Activated CD8-positive, alpha-beta memory T cell treated with anti-CD3 and anti-CD28 coated beads, Interleukin-2, amount 10 ng/mL, durations not matched to agents 7 days and 5 days (primary cell): ENCODE measurements at regions not wholly inside any gene's neighbourhood (a gene's known extent, or its start where the extent isn't known, plus 50 kb on each side); places are given as distances from the start of the nearest gene placed in this dataset.
"Not testable (repeated sequence)": the region's sequence is repeated elsewhere in the genome, so short reads cannot be mapped to it uniquely, and the experiment has no call there.

Experiments
- ATAC-seq: fragments of 150-1000 bp; cut with Tn5 transposase; one replicate; pipeline ENCODE4 v1.10.0; 2021; ENCODE audit warnings: moderate library complexity
- CTCF ChIA-PET: fragments of 350-600 bp; sonication (Branson Sonifier 250); formaldehyde crosslinking; loops from one replicate; lab custom pipeline; 2021; ENCODE audit warnings: antibody characterized with exemption; lab: Charles Lee
- DNase-seq: peaks from one replicate; pipeline ENCODE4 v3.0.0-alpha.2; 2020
- H3K27ac Mint-ChIP-seq: one replicate; pipeline ENCODE4 v1.8.0; 2021; ENCODE audit warnings: mild to moderate bottlenecking, mixed read lengths
- H3K27me3 Mint-ChIP-seq: one replicate; pipeline ENCODE4 v1.8.0; 2021; ENCODE audit warnings: mixed read lengths
- H3K36me3 Mint-ChIP-seq: one replicate; pipeline ENCODE4 v1.8.0; 2021; ENCODE audit warnings: mild to moderate bottlenecking, mixed read lengths
- H3K4me1 Mint-ChIP-seq: one replicate; pipeline ENCODE4 v1.8.0; 2021; ENCODE audit warnings: mixed read lengths
- H3K4me3 Mint-ChIP-seq: one replicate; pipeline ENCODE4 v1.8.0; 2021; ENCODE audit warnings: mild to moderate bottlenecking, moderate library complexity, mixed read lengths
- H3K9me3 Mint-ChIP-seq: one replicate; pipeline ENCODE4 v1.8.0; 2022; ENCODE audit warnings: low read depth, mixed read lengths

DNA sequence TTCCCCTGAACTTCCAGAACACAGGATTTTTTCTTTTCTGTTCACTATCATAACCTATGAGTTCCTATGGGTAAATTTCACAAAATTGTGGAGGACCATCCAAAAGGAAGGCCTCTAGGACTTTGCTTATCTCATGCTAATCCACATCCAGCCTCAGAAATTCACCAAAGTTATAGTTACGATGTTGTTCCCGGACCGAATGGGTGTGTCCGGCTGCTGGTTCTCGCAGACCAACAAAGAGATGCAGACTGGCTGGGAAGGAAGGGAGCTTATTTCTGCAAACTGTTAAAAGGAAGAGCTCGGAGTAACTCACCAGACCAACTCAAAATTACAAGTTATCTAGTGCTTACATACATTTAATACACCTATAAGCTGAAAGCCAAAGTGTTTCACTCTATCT, 882.9 kb upstream of the SPRY2 start:
- Mint-ChIP-seq H3K27ac (no peak overlapping the region), H3K27me3 (no peaks in the 10 kb centered on the region), H3K4me1 (no peaks in the 10 kb centered on the region), H3K4me3 (no peak overlapping the region), H3K36me3 (no peaks in the 10 kb centered on the region), H3K9me3 (peaks cover 3% of the 10 kb centered on the region)
- ATAC-seq (no peak), DNase-seq (no peak)
- CTCF ChIA-PET: no interaction called here

DNA sequence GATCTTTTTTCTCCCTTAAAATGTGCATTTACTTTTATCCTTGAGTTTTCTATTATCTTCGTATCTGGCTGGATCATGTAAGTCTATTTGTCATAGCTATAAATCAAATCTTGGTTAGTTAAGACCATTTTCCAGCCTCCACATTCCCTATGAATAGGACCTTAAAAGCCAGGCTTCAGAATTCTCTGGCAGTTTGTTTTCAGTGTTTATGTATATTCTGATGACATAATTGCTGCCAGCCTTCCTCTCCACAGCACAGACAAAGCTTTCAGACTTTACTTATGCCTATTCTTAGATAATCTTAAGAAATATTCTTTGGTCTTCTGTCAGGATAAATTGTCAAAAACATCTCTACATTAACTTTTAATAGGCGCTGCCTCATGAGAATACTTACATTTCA, 870.8 kb upstream of the SPRY2 start:
- ATAC-seq: no peak
- CTCF ChIA-PET: no interaction called here
- no peak for DNase-seq
- Mint-ChIP-seq H3K4me3 (no peak overlapping the region), H3K9me3 (peaks cover 2% of the 10 kb centered on the region), H3K27ac (no peak overlapping the region), H3K36me3 (no peaks in the 10 kb centered on the region), H3K4me1 (no peaks in the 10 kb centered on the region), H3K27me3 (no peaks in the 10 kb centered on the region)

DNA sequence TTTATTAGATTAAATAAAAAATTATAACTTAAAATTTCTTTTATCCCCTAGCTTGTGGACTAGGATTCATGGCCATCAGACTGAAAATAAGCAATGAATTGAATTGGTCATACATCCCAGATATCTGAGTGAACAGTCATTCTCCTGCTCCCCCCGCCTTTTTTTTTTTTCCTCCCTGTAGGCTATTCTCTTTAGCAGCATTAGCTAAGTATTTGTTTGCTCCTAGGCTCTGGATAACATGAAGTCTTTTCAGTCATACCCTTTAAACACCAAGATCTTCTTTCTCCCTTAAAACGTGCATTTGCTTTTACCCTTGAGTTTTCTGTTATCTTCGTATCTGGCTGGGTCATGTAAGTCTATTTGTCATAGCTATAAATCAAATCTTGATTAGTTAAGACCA, 866.7 kb upstream of the SPRY2 start:
- CTCF ChIA-PET: no interaction called here
- no peak overlapping the region for H3K27ac Mint-ChIP-seq
- ATAC-seq: no peak
- H3K36me3 Mint-ChIP-seq: no peaks in the 10 kb centered on the region
- no peaks in the 10 kb centered on the region for H3K27me3 Mint-ChIP-seq
- H3K4me1 Mint-ChIP-seq: no peaks in the 10 kb centered on the region
- no peak for DNase-seq
- no peak overlapping the region for H3K4me3 Mint-ChIP-seq
- peaks cover 2% of the 10 kb centered on the region for H3K9me3 Mint-ChIP-seq

- Mint-ChIP-seq H3K4me1 (no peaks in the 10 kb centered on the region), H3K27ac (no peak overlapping the region), H3K9me3 (peaks cover 2% of the 10 kb centered on the region), H3K4me3 (no peak overlapping the region), H3K27me3 (no peaks in the 10 kb centered on the region), H3K36me3 (no peaks in the 10 kb centered on the region)
- no peak for ATAC-seq
- DNase-seq: no peak
- CTCF ChIA-PET: no interaction called here
Observed at GRCh38 chr13:81207231-81207630, 866.3 kb upstream of the SPRY2 start.

GRCh38 chr13:81203783-81204182, 862.9 kb upstream of the SPRY2 start:
- Mint-ChIP-seq H3K4me1 (no peaks in the 10 kb centered on the region), H3K9me3 (no peaks in the 10 kb centered on the region), H3K4me3 (no peak overlapping the region), H3K27me3 (no peaks in the 10 kb centered on the region), H3K36me3 (no peaks in the 10 kb centered on the region), H3K27ac (no peak overlapping the region)
- ATAC-seq (no peak), DNase-seq (no peak)
- CTCF ChIA-PET: no interaction called here

GRCh38 chr13:81199956-81200355, 859.0 kb upstream of the SPRY2 start:
- no peak overlapping the region for H3K4me3 Mint-ChIP-seq
- H3K4me1 Mint-ChIP-seq: no peaks in the 10 kb centered on the region
- CTCF ChIA-PET: no interaction called here
- H3K27me3 Mint-ChIP-seq: no peaks in the 10 kb centered on the region
- H3K36me3 Mint-ChIP-seq: no peaks in the 10 kb centered on the region
- no peaks in the 10 kb centered on the region for H3K9me3 Mint-ChIP-seq
- no peak for ATAC-seq
- no peak for DNase-seq
- no peak overlapping the region for H3K27ac Mint-ChIP-seq

- no peaks in the 10 kb centered on the region for H3K36me3 Mint-ChIP-seq
- ATAC-seq: no peak
- CTCF ChIA-PET: no interaction called here
- no peaks in the 10 kb centered on the region for H3K4me1 Mint-ChIP-seq
- no peak overlapping the region for H3K27ac Mint-ChIP-seq
- no peaks in the 10 kb centered on the region for H3K27me3 Mint-ChIP-seq
- DNase-seq: no peak
- no peak overlapping the region for H3K4me3 Mint-ChIP-seq
- H3K9me3 Mint-ChIP-seq: peaks cover 2% of the 10 kb centered on the region
Observed at GRCh38 chr13:81197966-81198365, 857.0 kb upstream of the SPRY2 start.

DNA sequence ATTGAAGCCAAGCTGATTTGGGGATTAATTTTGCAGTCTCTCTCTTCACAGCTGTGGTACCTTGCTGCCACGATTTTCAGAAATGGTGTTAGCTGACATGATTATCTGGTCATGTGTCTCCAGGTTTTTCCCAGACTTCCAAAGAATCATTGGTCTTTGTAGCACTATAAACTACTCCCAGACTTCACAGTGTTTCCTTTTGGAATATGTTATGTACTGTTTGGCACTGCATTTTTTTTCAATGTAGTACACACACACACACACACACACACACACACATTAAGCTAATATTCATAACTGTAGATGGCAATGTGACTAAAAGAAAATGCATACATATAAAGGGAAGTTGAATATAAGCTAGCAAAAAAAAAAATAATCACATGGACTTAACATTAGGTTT, 856.6 kb upstream of the SPRY2 start:
- no peak overlapping the region for H3K4me3 Mint-ChIP-seq
- no peaks in the 10 kb centered on the region for H3K27me3 Mint-ChIP-seq
- H3K4me1 Mint-ChIP-seq: no peaks in the 10 kb centered on the region
- no peaks in the 10 kb centered on the region for H3K36me3 Mint-ChIP-seq
- DNase-seq (no peak), ATAC-seq (no peak)
- H3K9me3 Mint-ChIP-seq: peaks cover 2% of the 10 kb centered on the region
- CTCF ChIA-PET: no interaction called here
- no peak overlapping the region for H3K27ac Mint-ChIP-seq

GRCh38 chr13:81194362-81194761, 853.4 kb upstream of the SPRY2 start:
- H3K27ac Mint-ChIP-seq: no peak overlapping the region

GRCh38 chr13:81184556-81185265, 843.8 kb upstream of the SPRY2 start:
- no peak for ATAC-seq
- Mint-ChIP-seq H3K9me3 (peaks cover 7% of the 10 kb centered on the region), H3K27me3 (no peaks in the 10 kb centered on the region), H3K27ac (no peak overlapping the region), H3K4me1 (no peaks in the 10 kb centered on the region), H3K4me3 (no peak overlapping the region), H3K36me3 (no peaks in the 10 kb centered on the region)
- no peak for DNase-seq
- CTCF ChIA-PET: interaction anchor here (0.8 kb wide), 1 partner anchor 14 kb away, joined by 3 read pairs; no protein-coding TSS in a partner anchor

More at GRCh38 chr13:81194362-81194761, 853.4 kb upstream of the SPRY2 start:
- H3K27me3 Mint-ChIP-seq: no peaks in the 10 kb centered on the region
- no peak overlapping the region for H3K4me3 Mint-ChIP-seq
- H3K9me3 Mint-ChIP-seq: peaks cover 2% of the 10 kb centered on the region
- ATAC-seq (no peak), DNase-seq (no peak)
- no peaks in the 10 kb centered on the region for H3K4me1 Mint-ChIP-seq
- CTCF ChIA-PET: no interaction called here
- H3K36me3 Mint-ChIP-seq: no peaks in the 10 kb centered on the region

DNA sequence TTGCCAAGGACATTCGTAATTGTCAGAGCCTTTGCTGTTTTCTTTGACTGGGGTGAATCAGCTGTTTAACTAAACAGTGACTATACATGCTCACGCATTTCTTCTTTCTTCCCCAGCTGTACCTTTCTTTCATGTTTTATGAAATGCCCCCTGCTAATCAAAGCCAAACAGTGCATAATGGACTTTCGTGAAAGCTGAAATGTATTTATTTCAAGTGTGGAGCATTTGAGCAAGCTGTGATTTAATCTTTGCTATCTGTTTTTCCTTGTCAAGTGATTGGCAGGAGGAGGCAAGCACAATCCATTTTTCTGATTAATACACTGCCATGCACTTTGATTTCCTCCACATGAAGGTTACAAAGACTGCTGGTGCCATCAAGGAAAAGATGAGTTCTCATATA, 831.7 kb upstream of the SPRY2 start:
- no peaks in the 10 kb centered on the region for H3K4me1 Mint-ChIP-seq
- no peaks in the 10 kb centered on the region for H3K36me3 Mint-ChIP-seq
- H3K27me3 Mint-ChIP-seq: no peaks in the 10 kb centered on the region
- ATAC-seq: no peak
- no peaks in the 10 kb centered on the region for H3K9me3 Mint-ChIP-seq
- DNase-seq: no peak
- no peak overlapping the region for H3K27ac Mint-ChIP-seq
- CTCF ChIA-PET: interaction anchor here (0.6 kb wide), 1 partner anchor 433 kb away, joined by 3 read pairs; no protein-coding TSS in a partner anchor
- no peak overlapping the region for H3K4me3 Mint-ChIP-seq

GRCh38 chr13:81171065-81171647, 830.2 kb upstream of the SPRY2 start:
- Mint-ChIP-seq H3K9me3 (no peaks in the 10 kb centered on the region), H3K4me3 (no peak overlapping the region), H3K27me3 (no peaks in the 10 kb centered on the region), H3K27ac (no peak overlapping the region), H3K36me3 (no peaks in the 10 kb centered on the region), H3K4me1 (no peaks in the 10 kb centered on the region)
- DNase-seq (no peak), ATAC-seq (no peak)
- CTCF ChIA-PET: interaction anchor here (0.8 kb wide), 1 partner anchor 14 kb away, joined by 3 read pairs; no protein-coding TSS in a partner anchor

GRCh38 chr13:81163823-81164222, 822.9 kb upstream of the SPRY2 start:
- H3K4me1 Mint-ChIP-seq, DNase-seq, ATAC-seq, CTCF ChIA-PET, H3K36me3 Mint-ChIP-seq, H3K4me3 Mint-ChIP-seq, H3K27ac Mint-ChIP-seq, H3K9me3 Mint-ChIP-seq, H3K27me3 Mint-ChIP-seq: not testable (repeated sequence)

- Mint-ChIP-seq H3K36me3 (no peaks in the 10 kb centered on the region), H3K9me3 (no peaks in the 10 kb centered on the region), H3K27me3 (no peaks in the 10 kb centered on the region), H3K27ac (no peak overlapping the region), H3K4me1 (no peaks in the 10 kb centered on the region), H3K4me3 (no peak overlapping the region)
- DNase-seq (no peak), ATAC-seq (no peak)
- CTCF ChIA-PET: no interaction called here
Observed at GRCh38 chr13:81153478-81153877, 812.6 kb upstream of the SPRY2 start.
